Mammary epithelial cell (primary cell): ENCODE measurements at regions not wholly inside any gene's neighbourhood (a gene's known extent, or its start where the extent isn't known, plus 50 kb on each side); places are given as distances from the start of the nearest gene placed in this dataset.

Experiments
- EZH2 ChIP-seq: IDR thresholded peaks from 2 replicates; pipeline ENCODE4 v1.6.1; 2012; ENCODE audit warnings: low read length, inconsistent platforms, borderline replicate concordance
- TF ChIP-seq, protein P1 (sequence below), 2 donors: IDR thresholded peaks in 1 of 2; conservative IDR thresholded peaks in 1 of 2; 2 replicates each; pipeline ENCODE4 v1.5.1; 2011 to 2012; ENCODE audit warnings: inconsistent platforms in 2 of 2, low read length in 2 of 2, mild to moderate bottlenecking in 2 of 2, control low read depth in 1 of 2, low read depth in 1 of 2; ENCODE audit not compliant: insufficient read depth in 1 of 2; ENCODE audit errors: extremely low read depth in 1 of 2

DNA sequence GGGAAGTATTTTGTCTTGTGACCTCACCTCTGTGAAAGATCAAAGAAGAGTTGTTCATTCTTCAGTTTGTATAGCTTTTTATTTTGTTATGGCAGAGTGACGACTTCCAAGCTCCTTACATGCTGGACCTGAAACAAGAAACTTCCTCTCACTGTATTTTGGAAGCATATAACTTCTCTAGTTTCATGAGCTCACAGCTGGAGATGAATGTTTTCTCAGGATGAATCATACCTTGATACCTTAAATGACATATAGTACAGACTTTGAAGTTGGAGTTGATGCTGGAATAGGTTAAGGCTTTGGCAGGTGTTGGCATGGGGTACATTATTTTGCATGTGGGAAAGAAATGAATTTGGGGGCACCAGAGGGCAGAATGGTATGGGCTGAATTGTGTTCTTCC lies 112.5 kb downstream of the SLC25A46 start:
- TF ChIP-seq, protein P1, sequence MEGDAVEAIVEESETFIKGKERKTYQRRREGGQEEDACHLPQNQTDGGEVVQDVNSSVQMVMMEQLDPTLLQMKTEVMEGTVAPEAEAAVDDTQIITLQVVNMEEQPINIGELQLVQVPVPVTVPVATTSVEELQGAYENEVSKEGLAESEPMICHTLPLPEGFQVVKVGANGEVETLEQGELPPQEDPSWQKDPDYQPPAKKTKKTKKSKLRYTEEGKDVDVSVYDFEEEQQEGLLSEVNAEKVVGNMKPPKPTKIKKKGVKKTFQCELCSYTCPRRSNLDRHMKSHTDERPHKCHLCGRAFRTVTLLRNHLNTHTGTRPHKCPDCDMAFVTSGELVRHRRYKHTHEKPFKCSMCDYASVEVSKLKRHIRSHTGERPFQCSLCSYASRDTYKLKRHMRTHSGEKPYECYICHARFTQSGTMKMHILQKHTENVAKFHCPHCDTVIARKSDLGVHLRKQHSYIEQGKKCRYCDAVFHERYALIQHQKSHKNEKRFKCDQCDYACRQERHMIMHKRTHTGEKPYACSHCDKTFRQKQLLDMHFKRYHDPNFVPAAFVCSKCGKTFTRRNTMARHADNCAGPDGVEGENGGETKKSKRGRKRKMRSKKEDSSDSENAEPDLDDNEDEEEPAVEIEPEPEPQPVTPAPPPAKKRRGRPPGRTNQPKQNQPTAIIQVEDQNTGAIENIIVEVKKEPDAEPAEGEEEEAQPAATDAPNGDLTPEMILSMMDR (conservative IDR thresholded peaks at IDR 0.05 in 1 of 2, IDR thresholded peaks at IDR 0.05 in 1 of 2; ENCODE audit: extremely low read depth in 1 of 2, insufficient read depth in 1 of 2, low read depth in 1 of 2, low read length in 2 of 2) = no peak
- no peak for TF ChIP-seq EZH2
